ENCODE measurements at regions not wholly inside any gene's neighbourhood (a gene's known extent, or its start where the extent isn't known, plus 50 kb on each side); places are given as distances from the start of the nearest gene placed in this dataset.

GRCh38 chr5:164324239-164324638 lies 818.8 kb downstream of the MAT2B start (continued):
- TF ChIP-seq ZNF687 (IDR thresholded peaks at IDR 0.05) (no peak), BCL3 (IDR thresholded peaks at IDR 0.05; ENCODE audit: borderline replicate concordance, insufficient read depth, low read depth, low read length, poor library complexity, severe bottlenecking) (no peak), KDM1A (IDR thresholded peaks at IDR 0.05; ENCODE audit: borderline replicate concordance) (no peak), RCOR1 (conservative IDR thresholded peaks at IDR 0.05; ENCODE audit: low read depth, low read length) (no peak)
- TF ChIP-seq, protein P1, sequence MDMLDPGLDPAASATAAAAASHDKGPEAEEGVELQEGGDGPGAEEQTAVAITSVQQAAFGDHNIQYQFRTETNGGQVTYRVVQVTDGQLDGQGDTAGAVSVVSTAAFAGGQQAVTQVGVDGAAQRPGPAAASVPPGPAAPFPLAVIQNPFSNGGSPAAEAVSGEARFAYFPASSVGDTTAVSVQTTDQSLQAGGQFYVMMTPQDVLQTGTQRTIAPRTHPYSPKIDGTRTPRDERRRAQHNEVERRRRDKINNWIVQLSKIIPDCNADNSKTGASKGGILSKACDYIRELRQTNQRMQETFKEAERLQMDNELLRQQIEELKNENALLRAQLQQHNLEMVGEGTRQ (IDR thresholded peaks at IDR 0.05; ENCODE audit: borderline replicate concordance, low read depth, low read length), result no peak

DNA sequence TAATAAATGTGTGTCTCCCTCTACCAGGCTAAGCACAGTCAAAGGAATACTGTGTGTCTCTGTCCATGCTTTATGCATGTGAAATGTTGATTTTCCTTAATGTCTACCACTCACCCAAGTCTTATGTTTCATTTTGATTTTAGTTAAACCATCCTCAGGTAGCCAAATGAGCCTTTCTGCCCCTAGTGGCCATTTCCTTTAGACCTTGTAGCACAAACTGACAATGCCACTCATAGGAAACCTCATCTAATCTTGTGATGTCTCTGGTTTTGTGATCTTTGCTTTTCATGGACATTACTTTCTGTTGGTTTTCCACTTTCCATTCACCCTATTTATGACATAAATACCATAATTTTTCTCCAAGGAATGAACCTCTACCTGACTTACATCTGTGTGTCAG lies 820.8 kb downstream of the MAT2B start:
- no peak overlapping the region for H3K4me2 ChIP-seq (ENCODE audit: control insufficient read depth, insufficient read depth)
- ChIA-PET RAD21 (ENCODE audit: unreplicated experiment) (no interaction called here), SMC1A (ENCODE audit: uncharacterized antibody, unreplicated experiment) (interaction anchor here (1.1 kb wide), 1 partner anchor 48 kb away, joined by 4 read pairs; no protein-coding TSS in a partner anchor), CTCF (no interaction called here), POLR2A (no interaction called here)
- peak; percentile 61 for ATAC-seq
- no peaks in the 10 kb centered on the region for H3K4me1 ChIP-seq (ENCODE audit: control insufficient read depth, insufficient read depth, low read length)
- no peak overlapping the region for H3K27ac ChIP-seq (ENCODE audit: control insufficient read depth, insufficient read depth)
- H3K9ac ChIP-seq (ENCODE audit: control insufficient read depth, insufficient read depth, low read length), result no peak overlapping the region
- no peaks in the 10 kb centered on the region for H4K20me1 ChIP-seq (ENCODE audit: control insufficient read depth, insufficient read depth)
- no peaks in the 10 kb centered on the region for H3K36me3 ChIP-seq (ENCODE audit: control insufficient read depth in 2 of 2, insufficient read depth in 2 of 2, low read length in 1 of 2)
- H3K27me3 ChIP-seq (replicated peaks in 1 of 2; ENCODE audit: control insufficient read depth in 2 of 2, insufficient read depth in 2 of 2, low read length in 1 of 2), result no peaks in the 10 kb centered on the region
- FAIRE-seq, result no peak
- no peaks in the 10 kb centered on the region for H3K79me2 ChIP-seq (ENCODE audit: control insufficient read depth, insufficient read depth, low read length)
- no peak for DNase-seq (ENCODE audit: low read depth, low spot score)
- no peak overlapping the region for H3K4me3 ChIP-seq
- in situ Hi-C loops (cut with MboI) (no loop called here), intact Hi-C loops (cut with micrococcal nuclease; ENCODE audit: unreplicated experiment) (no loop called here)
- no TSS peak for BruUV-seq (replicated peaks)
- TF ChIP-seq, protein P2, sequence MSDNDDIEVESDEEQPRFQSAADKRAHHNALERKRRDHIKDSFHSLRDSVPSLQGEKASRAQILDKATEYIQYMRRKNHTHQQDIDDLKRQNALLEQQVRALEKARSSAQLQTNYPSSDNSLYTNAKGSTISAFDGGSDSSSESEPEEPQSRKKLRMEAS (IDR thresholded peaks at IDR 0.05; ENCODE audit: low read depth, low read length), result no peak
- TF ChIP-seq CTCF (IDR thresholded peaks at IDR 0.05 in 2 of 3, conservative IDR thresholded peaks at IDR 0.05 in 1 of 3; ENCODE audit: control insufficient read depth in 2 of 3, extremely low read depth in 1 of 3, insufficient read depth in 1 of 3, low read depth in 3 of 3, low read length in 3 of 3) (peak in 2 of 3 experiments; percentile 28 to 41; a peak in 2 of 6 replicates), RFX5 (IDR thresholded peaks at IDR 0.05; ENCODE audit: low read depth, low read length) (no peak)
- H3K9me3 ChIP-seq (replicated peaks; ENCODE audit: control insufficient read depth, insufficient read depth, low read length), result no peaks in the 10 kb centered on the region; the same call in 2 of the 3 replicates
- no peak overlapping the region for H2AFZ ChIP-seq (ENCODE audit: control insufficient read depth, low read depth, low read length)

Data from GM12878 (cell line).